ENCODE measurements at regions not wholly inside any gene's neighbourhood (a gene's known extent, or its start where the extent isn't known, plus 50 kb on each side); places are given as distances from the start of the nearest gene placed in this dataset.

DNA sequence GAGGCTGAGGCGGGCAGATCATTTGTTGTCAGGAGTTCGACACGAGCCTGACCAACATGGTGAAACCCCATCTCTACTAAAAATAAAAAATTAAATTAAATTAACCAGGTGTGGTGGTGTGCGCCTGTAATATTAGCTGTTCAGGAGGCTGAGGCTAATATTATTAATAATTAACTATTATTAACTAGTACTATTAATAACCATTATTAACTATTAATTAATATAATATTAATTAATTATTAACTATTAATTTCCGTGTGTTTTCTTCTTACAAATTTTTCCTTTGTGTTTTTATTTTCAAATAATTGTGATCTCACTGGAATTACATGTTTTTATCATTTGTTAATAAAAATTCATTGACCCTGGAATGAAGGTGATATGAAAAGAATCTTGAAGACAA lies 557.4 kb upstream of the ADGRB3 start:
- TF ChIP-seq, protein P1, sequence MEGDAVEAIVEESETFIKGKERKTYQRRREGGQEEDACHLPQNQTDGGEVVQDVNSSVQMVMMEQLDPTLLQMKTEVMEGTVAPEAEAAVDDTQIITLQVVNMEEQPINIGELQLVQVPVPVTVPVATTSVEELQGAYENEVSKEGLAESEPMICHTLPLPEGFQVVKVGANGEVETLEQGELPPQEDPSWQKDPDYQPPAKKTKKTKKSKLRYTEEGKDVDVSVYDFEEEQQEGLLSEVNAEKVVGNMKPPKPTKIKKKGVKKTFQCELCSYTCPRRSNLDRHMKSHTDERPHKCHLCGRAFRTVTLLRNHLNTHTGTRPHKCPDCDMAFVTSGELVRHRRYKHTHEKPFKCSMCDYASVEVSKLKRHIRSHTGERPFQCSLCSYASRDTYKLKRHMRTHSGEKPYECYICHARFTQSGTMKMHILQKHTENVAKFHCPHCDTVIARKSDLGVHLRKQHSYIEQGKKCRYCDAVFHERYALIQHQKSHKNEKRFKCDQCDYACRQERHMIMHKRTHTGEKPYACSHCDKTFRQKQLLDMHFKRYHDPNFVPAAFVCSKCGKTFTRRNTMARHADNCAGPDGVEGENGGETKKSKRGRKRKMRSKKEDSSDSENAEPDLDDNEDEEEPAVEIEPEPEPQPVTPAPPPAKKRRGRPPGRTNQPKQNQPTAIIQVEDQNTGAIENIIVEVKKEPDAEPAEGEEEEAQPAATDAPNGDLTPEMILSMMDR (IDR thresholded peaks at IDR 0.05), result no peak
- no peak for TF ChIP-seq ZFX (IDR thresholded peaks at IDR 0.05; ENCODE audit: borderline replicate concordance)
